C4-2B (cell line): ENCODE measurements at regions not wholly inside any gene's neighbourhood (a gene's known extent, or its start where the extent isn't known, plus 50 kb on each side); places are given as distances from the start of the nearest gene placed in this dataset.

ENCODE experiments used
- ZFX ChIP-seq: fragments of 450-650 bp; IDR thresholded peaks from 2 replicates; pipeline ENCODE4 v1.6.1; 2017
- TF ChIP-seq, protein P1 (sequence below): fragments of 450-650 bp; conservative IDR thresholded peaks from 2 replicates; pipeline ENCODE4 v1.5.1; 2017; ENCODE audit warnings: mild to moderate bottlenecking

DNA sequence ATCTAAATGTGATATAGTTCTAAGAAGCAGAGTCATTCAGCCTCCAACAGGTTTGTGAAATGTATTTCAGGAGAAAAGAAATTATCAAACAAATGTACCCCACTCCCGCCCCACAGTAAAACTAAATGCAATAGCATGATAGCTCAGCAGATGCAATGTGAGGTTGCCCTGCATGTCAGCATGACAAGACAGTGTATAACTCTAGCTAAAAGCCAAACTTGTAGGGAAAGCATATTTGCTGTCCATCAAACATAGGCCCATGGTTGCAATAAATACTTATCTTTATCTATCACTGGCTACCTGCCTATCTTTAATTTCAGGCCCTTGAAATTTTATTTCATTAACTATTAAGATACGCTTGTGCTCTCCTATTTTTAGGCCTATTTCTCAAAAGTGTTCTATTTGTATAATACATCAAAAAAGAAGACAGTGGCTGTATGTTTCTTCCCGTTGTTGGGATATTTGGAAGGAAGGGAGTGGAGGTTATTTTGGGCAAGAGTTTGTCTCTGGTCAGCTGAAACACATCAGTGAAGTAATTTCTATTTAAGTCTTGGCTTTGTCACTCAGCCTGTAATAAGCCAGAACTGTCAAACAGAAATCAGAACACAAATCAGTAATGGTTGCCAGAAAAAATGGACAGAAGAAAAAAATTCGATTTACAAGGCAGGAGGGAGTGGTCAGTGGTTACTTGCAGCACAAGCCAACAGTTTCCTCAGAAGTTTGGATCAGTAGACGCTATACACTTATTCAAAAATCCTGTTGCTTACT is 307.4 kb upstream of the ADGRL2 start:
- TF ChIP-seq, protein P1, sequence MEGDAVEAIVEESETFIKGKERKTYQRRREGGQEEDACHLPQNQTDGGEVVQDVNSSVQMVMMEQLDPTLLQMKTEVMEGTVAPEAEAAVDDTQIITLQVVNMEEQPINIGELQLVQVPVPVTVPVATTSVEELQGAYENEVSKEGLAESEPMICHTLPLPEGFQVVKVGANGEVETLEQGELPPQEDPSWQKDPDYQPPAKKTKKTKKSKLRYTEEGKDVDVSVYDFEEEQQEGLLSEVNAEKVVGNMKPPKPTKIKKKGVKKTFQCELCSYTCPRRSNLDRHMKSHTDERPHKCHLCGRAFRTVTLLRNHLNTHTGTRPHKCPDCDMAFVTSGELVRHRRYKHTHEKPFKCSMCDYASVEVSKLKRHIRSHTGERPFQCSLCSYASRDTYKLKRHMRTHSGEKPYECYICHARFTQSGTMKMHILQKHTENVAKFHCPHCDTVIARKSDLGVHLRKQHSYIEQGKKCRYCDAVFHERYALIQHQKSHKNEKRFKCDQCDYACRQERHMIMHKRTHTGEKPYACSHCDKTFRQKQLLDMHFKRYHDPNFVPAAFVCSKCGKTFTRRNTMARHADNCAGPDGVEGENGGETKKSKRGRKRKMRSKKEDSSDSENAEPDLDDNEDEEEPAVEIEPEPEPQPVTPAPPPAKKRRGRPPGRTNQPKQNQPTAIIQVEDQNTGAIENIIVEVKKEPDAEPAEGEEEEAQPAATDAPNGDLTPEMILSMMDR: no peak
- TF ChIP-seq ZFX: no peak
